OCI-LY1 (cell line): ENCODE measurements at regions not wholly inside any gene's neighbourhood (a gene's known extent, or its start where the extent isn't known, plus 50 kb on each side); places are given as distances from the start of the nearest gene placed in this dataset.

Source experiments
- EZH2 ChIP-seq: fragments of 200-600 bp; sonication (generic), shearing (Covaris generic); IDR thresholded peaks from 2 replicates; pipeline ENCODE4 v1.8.0; 2017; ENCODE audit warnings: borderline replicate concordance, mixed run types, mild to moderate bottlenecking, antibody characterized with exemption, low read length, moderate library complexity, mixed read lengths
- TF ChIP-seq, protein P1 (sequence below): fragments of 200-600 bp; sonication (generic), shearing (Covaris generic); IDR thresholded peaks from 2 replicates; pipeline ENCODE4 v1.5.1; 2017; ENCODE audit warnings: mild to moderate bottlenecking, antibody characterized with exemption, low read length, moderate library complexity, mixed read lengths

DNA sequence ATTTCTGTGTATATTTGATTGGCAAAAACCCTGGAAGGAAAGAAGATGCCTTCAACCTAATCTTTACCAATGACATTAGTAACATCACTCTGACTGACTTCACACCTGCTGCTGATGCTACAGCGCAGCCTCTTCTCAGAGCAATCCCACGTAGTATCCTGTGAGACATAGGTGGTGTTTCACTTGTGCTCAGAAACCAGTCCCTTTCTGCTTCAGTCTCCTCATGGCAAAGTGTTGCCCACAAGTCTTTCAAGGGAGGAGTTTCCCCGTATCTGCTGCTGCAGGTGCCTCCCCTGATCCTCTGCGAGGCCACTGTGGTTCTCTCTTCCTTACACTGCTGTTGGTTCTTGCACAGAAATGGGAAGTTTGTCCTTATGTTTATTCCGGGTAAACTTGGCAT is 433.2 kb upstream of the TNP1 start:
- TF ChIP-seq, protein P1, sequence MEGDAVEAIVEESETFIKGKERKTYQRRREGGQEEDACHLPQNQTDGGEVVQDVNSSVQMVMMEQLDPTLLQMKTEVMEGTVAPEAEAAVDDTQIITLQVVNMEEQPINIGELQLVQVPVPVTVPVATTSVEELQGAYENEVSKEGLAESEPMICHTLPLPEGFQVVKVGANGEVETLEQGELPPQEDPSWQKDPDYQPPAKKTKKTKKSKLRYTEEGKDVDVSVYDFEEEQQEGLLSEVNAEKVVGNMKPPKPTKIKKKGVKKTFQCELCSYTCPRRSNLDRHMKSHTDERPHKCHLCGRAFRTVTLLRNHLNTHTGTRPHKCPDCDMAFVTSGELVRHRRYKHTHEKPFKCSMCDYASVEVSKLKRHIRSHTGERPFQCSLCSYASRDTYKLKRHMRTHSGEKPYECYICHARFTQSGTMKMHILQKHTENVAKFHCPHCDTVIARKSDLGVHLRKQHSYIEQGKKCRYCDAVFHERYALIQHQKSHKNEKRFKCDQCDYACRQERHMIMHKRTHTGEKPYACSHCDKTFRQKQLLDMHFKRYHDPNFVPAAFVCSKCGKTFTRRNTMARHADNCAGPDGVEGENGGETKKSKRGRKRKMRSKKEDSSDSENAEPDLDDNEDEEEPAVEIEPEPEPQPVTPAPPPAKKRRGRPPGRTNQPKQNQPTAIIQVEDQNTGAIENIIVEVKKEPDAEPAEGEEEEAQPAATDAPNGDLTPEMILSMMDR = no peak
- TF ChIP-seq EZH2 = no peak
